H9 (cell line): ENCODE measurements at regions not wholly inside any gene's neighbourhood (a gene's known extent, or its start where the extent isn't known, plus 50 kb on each side); places are given as distances from the start of the nearest gene placed in this dataset.

Experiments
- DNase-seq: peaks from one replicate; pipeline ENCODE4 v3.0.0-alpha.2; 2017
- H2AFZ ChIP-seq: one replicate; pipeline ENCODE4 v1.6.1; 2013; ENCODE audit warnings: mild to moderate bottlenecking, low read length, control low read depth, moderate library complexity
- H2AK5ac ChIP-seq: 2 replicates; pipeline ENCODE4 v1.6.1; 2013; ENCODE audit warnings: low read length, control low read depth, mixed read lengths; ENCODE audit not compliant: insufficient read length
- H2BK120ac ChIP-seq: one replicate; pipeline ENCODE4 v1.6.1; 2013; ENCODE audit warnings: low read depth, mild to moderate bottlenecking, low read length, control low read depth, inconsistent platforms; ENCODE audit not compliant: poor library complexity, severe bottlenecking
- H2BK12ac ChIP-seq: 2 replicates; pipeline ENCODE4 v1.6.1; 2013; ENCODE audit warnings: low read length, control low read depth, mixed read lengths, low read depth; ENCODE audit not compliant: insufficient read length
- H2BK15ac ChIP-seq: 2 replicates; pipeline ENCODE4 v1.6.1; 2013; ENCODE audit warnings: low read depth, low read length, control low read depth
- H2BK20ac ChIP-seq: one replicate; pipeline ENCODE4 v1.6.1; 2013; ENCODE audit warnings: low read depth, mild to moderate bottlenecking, low read length, control low read depth, inconsistent platforms; ENCODE audit not compliant: poor library complexity, severe bottlenecking
- H2BK5ac ChIP-seq: 2 replicates; pipeline ENCODE4 v1.6.1; 2013; ENCODE audit warnings: low read length, control low read depth, mixed read lengths; ENCODE audit not compliant: insufficient read length
- H3K14ac ChIP-seq: 2 replicates; pipeline ENCODE4 v1.6.1; 2013; ENCODE audit warnings: low read length, control low read depth; ENCODE audit not compliant: insufficient read depth
- H3K18ac ChIP-seq: 2 replicates; pipeline ENCODE4 v1.6.1; 2013; ENCODE audit warnings: low read depth, mild to moderate bottlenecking, mixed read lengths, low read length, control low read depth; ENCODE audit not compliant: insufficient read length
- H3K23ac ChIP-seq: 2 replicates; pipeline ENCODE4 v1.6.1; 2013; ENCODE audit warnings: low read length, control low read depth, mixed read lengths, low read depth; ENCODE audit not compliant: insufficient read length
- H3K23me2 ChIP-seq: 2 replicates; pipeline ENCODE4 v1.6.1; 2013; ENCODE audit warnings: low read depth, mild to moderate bottlenecking, mixed read lengths, low read length, control low read depth; ENCODE audit not compliant: insufficient read length, poor library complexity, severe bottlenecking
- H3K27ac ChIP-seq: 2 replicates; pipeline ENCODE4 v1.5.1; 2013; ENCODE audit warnings: low read length, control low read depth, mixed read lengths, low read depth; ENCODE audit not compliant: insufficient read length
- H3K27me3 ChIP-seq: 2 replicates; pipeline ENCODE4 v1.6.1; 2013; ENCODE audit warnings: low read length, control low read depth, inconsistent platforms; ENCODE audit not compliant: insufficient read depth
- H3K4ac ChIP-seq: 2 replicates; pipeline ENCODE4 v1.6.1; 2013; ENCODE audit warnings: low read depth, mild to moderate bottlenecking, control low read depth, inconsistent platforms, low read length, moderate library complexity
- H3K4me1 ChIP-seq: 2 replicates; pipeline ENCODE4 v1.6.1; 2013; ENCODE audit warnings: low read length, control low read depth, inconsistent platforms; ENCODE audit not compliant: insufficient read depth
- H3K4me2 ChIP-seq: 2 replicates; pipeline ENCODE4 v1.6.1; 2013; ENCODE audit warnings: low read length, control low read depth, mixed read lengths; ENCODE audit not compliant: insufficient read length, insufficient read depth
- H3K56ac ChIP-seq: 2 replicates; pipeline ENCODE4 v1.6.1; 2013; ENCODE audit warnings: low read depth, mild to moderate bottlenecking, mixed read lengths, low read length, control low read depth; ENCODE audit not compliant: insufficient read length
- H3K79me1 ChIP-seq: 2 replicates; pipeline ENCODE4 v1.6.1; 2013; ENCODE audit warnings: low read depth, mild to moderate bottlenecking, moderate library complexity, low read length, control low read depth, inconsistent platforms; ENCODE audit not compliant: insufficient read depth, poor library complexity, severe bottlenecking
- H3K79me2 ChIP-seq: 2 replicates; pipeline ENCODE4 v1.6.1; 2013; ENCODE audit warnings: low read length, control low read depth, inconsistent platforms; ENCODE audit not compliant: insufficient read depth
- H3K9ac ChIP-seq: 2 replicates; pipeline ENCODE4 v1.6.1; 2013; ENCODE audit warnings: low read length, control low read depth, mixed read lengths; ENCODE audit not compliant: insufficient read length; ENCODE audit errors: extremely low read depth
- H3K9me3 ChIP-seq: one replicate; pipeline ENCODE4 v1.6.1; 2013; ENCODE audit warnings: low read depth, low read length, inconsistent platforms; ENCODE audit not compliant: control insufficient read depth
- H3T11ph ChIP-seq: one replicate; pipeline ENCODE4 v1.6.1; 2013; ENCODE audit warnings: mild to moderate bottlenecking, low read length, control low read depth, inconsistent platforms
- H4K20me1 ChIP-seq: one replicate; pipeline ENCODE4 v1.6.1; 2013; ENCODE audit not compliant: control insufficient read depth, insufficient read length, insufficient read depth
- H4K5ac ChIP-seq: 2 replicates; pipeline ENCODE4 v1.6.1; 2013; ENCODE audit warnings: low read depth, mild to moderate bottlenecking, mixed read lengths, low read length, control low read depth; ENCODE audit not compliant: insufficient read length
- H4K8ac ChIP-seq: replicated peaks from 2 replicates; pipeline ENCODE4 v1.6.1; 2013; ENCODE audit warnings: low read length, control low read depth, mixed read lengths, low read depth; ENCODE audit not compliant: insufficient read length
- H4K91ac ChIP-seq: 2 replicates; pipeline ENCODE4 v1.6.1; 2013; ENCODE audit warnings: low read depth, mild to moderate bottlenecking, moderate library complexity, mixed read lengths, low read length, control low read depth; ENCODE audit not compliant: insufficient read length
- H3K27ac Mint-ChIP-seq, 3 experiments: 2 replicates in 2 of 3; 3 replicates in 1 of 3; pipeline ENCODE4 v1.8.0; 2020 to 2021; ENCODE audit warnings: mixed read lengths in 3 of 3, mild to moderate bottlenecking in 1 of 3, moderate library complexity in 1 of 3
- H3K27me3 Mint-ChIP-seq: 2 replicates; pipeline ENCODE4 v1.8.0; 2021; ENCODE audit warnings: low read depth, mild to moderate bottlenecking, moderate library complexity, mixed read lengths
- H3K36me3 Mint-ChIP-seq, 3 experiments: 2 replicates in 2 of 3; 3 replicates in 1 of 3; pipeline ENCODE4 v1.8.0; 2020 to 2021; ENCODE audit warnings: low read depth in 3 of 3, mixed read lengths in 3 of 3; ENCODE audit not compliant: insufficient read depth in 1 of 3
- H3K4me1 Mint-ChIP-seq, 2 experiments: 2 replicates each; pipeline ENCODE4 v1.8.0; 2020; ENCODE audit warnings: mixed read lengths in 2 of 2
- H3K4me3 Mint-ChIP-seq, 2 experiments: 2 replicates in 1 of 2; 3 replicates in 1 of 2; pipeline ENCODE4 v1.8.0; 2020 to 2021; ENCODE audit warnings: mild to moderate bottlenecking in 2 of 2, mixed read lengths in 2 of 2, moderate library complexity in 1 of 2
- H3K9me3 Mint-ChIP-seq, 2 experiments: 2 replicates in 1 of 2; 3 replicates in 1 of 2; pipeline ENCODE4 v1.8.0; 2020; ENCODE audit warnings: mild to moderate bottlenecking in 2 of 2, mixed read lengths in 2 of 2, moderate library complexity in 1 of 2
- CTCF ChIP-seq: fragments of 200-600 bp; sonication (generic); conservative IDR thresholded peaks from 3 replicates; pipeline ENCODE4 v1.8.0; 2021; ENCODE audit warnings: antibody characterized with exemption, mild to moderate bottlenecking
- WGBS: extraction: QIAGEN DNeasy Blood & Tissue Kit; methylation state at CpG from one replicate; pipeline ENCODE4 v1.1.7; 2013; ENCODE audit warnings: missing lambda C conversion rate, low lambda C conversion rate, mixed read lengths; ENCODE audit not compliant: insufficient read length; ENCODE audit errors: extremely low coverage; 5-methylcytosine and 5-hydroxymethylcytosine counted together

- Histone ChIP-seq H3K23me2 (no peaks in the 10 kb centered on the region), H3K23ac (no peak overlapping the region), H3K79me2 (no peaks in the 10 kb centered on the region), H3K4ac (no peak overlapping the region), H2BK15ac (no peak overlapping the region), H3K18ac (no peak overlapping the region), H3K56ac (no peak overlapping the region), H3T11ph (no peak overlapping the region), H2AFZ (no peak overlapping the region), H4K20me1 (no peaks in the 10 kb centered on the region), H2BK5ac (no peak overlapping the region), H3K9ac (no peak overlapping the region), H4K8ac (no peak overlapping the region), H3K79me1 (no peaks in the 10 kb centered on the region), H2BK120ac (no peak overlapping the region), H3K27me3 (no peaks in the 10 kb centered on the region), H4K91ac (no peak overlapping the region), H3K9me3 (no peaks in the 10 kb centered on the region), H3K4me2 (no peak overlapping the region), H3K4me1 (no peaks in the 10 kb centered on the region), H2BK20ac (no peak overlapping the region), H2BK12ac (no peak overlapping the region), H4K5ac (no peak overlapping the region), H3K14ac (no peak overlapping the region), H3K27ac (no peak overlapping the region), H2AK5ac (no peak overlapping the region)
- no CpG with 5 or more reads among the region's 2 CpGs for WGBS
- no peak for TF ChIP-seq CTCF
- Mint-ChIP-seq H3K4me3 (no peak overlapping the region), H3K27ac (no peak overlapping the region), H3K27me3 (no peaks in the 10 kb centered on the region), H3K9me3 (no peaks in the 10 kb centered on the region), H3K36me3 (peaks cover 0 to 2% (median 0%) of the 10 kb centered on the region in 3 experiments; a peak in 3 of 7 replicates), H3K4me1 (peaks cover 10 to 17% of the 10 kb centered on the region in 2 experiments)
- no peak for DNase-seq
Observed at GRCh38 chr2:41912776-41913175, 135.0 kb upstream of the PKDCC start.
